ENCODE measurements at regions not wholly inside any gene's neighbourhood (a gene's known extent, or its start where the extent isn't known, plus 50 kb on each side); places are given as distances from the start of the nearest gene placed in this dataset.
"Not testable (repeated sequence)": the region's sequence is repeated elsewhere in the genome, so short reads cannot be mapped to it uniquely, and the experiment has no call there.

DNA sequence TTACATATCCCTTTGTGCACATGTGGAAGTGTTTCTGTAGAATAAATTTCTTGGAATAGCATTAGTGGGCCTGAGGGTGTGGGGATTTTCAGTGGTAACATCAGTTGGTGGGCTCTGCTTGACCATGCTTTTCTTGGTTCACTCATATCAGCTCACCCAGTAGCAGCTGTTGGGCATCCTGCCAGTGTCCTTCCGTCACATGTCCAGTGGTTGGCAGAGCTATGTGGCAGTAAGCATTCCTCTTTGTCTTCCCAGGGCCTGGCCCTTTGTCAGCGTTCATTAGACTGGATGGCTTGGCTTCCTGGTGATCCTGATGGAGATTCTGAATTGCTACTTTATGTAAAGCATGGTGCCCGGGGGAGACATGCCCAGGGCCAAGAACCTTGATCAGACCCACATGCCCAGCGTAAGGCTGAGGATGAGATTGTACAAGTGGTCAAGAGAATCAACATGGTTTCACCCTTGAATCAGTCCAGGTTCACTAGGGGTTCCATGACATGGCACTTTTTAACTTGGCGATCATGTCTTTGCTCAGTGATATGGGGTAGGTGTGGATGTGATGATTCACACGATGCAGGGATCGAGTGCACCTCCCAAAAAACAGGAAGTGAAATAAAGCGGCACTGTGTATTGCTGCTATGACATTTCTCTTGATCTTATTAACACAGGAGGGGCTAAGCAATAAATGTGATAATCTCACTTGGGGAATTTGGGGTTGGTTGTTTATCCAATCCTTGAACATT is 72.1 kb upstream of the IGFBP7 start:
- TF ChIP-seq, protein P1, sequence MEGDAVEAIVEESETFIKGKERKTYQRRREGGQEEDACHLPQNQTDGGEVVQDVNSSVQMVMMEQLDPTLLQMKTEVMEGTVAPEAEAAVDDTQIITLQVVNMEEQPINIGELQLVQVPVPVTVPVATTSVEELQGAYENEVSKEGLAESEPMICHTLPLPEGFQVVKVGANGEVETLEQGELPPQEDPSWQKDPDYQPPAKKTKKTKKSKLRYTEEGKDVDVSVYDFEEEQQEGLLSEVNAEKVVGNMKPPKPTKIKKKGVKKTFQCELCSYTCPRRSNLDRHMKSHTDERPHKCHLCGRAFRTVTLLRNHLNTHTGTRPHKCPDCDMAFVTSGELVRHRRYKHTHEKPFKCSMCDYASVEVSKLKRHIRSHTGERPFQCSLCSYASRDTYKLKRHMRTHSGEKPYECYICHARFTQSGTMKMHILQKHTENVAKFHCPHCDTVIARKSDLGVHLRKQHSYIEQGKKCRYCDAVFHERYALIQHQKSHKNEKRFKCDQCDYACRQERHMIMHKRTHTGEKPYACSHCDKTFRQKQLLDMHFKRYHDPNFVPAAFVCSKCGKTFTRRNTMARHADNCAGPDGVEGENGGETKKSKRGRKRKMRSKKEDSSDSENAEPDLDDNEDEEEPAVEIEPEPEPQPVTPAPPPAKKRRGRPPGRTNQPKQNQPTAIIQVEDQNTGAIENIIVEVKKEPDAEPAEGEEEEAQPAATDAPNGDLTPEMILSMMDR (IDR thresholded peaks at IDR 0.05; ENCODE audit: borderline replicate concordance, control extremely low read depth, extremely low read depth, insufficient read depth, missing control alignments) = no peak
- in situ Hi-C loops (cut with MboI; ENCODE audit: low sequenced_read_pairs, unreplicated experiment) = no loop called here
- no peak for DNase-seq (ENCODE audit: low spot score)

GRCh38 chr4:57173136-57173535 is 63.0 kb upstream of the IGFBP7 start:
- in situ Hi-C loops (cut with MboI; ENCODE audit: low sequenced_read_pairs, unreplicated experiment); DNase-seq (ENCODE audit: low spot score): not testable (repeated sequence)

DNA sequence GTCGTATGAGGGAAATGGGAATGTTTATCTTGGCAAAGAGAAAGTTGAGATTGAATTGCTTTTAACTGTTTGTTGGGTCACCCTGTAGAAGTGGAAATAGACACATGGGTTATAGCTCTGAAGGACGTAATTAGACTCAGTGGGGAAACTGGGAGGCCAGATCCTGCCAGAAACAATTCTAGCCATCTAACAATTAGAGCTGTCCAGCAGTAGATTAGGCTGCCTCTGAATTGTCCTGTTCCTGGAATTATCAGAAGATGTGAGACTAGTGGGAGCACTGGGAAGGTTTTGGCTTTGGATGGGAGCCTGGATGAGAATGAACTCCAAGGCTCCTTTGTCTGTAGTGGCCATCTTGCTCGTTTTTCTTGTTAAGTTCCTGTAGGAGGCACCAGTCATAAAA is 61.9 kb upstream of the IGFBP7 start:
- TF ChIP-seq, protein P1 (IDR thresholded peaks at IDR 0.05; ENCODE audit: borderline replicate concordance, control extremely low read depth, extremely low read depth, insufficient read depth, missing control alignments) = no peak
- in situ Hi-C loops (cut with MboI; ENCODE audit: low sequenced_read_pairs, unreplicated experiment) = no loop called here

GRCh38 chr4:57168982-57169381 is 58.8 kb upstream of the IGFBP7 start:
- TF ChIP-seq, protein P1 (IDR thresholded peaks at IDR 0.05; ENCODE audit: borderline replicate concordance, control extremely low read depth, extremely low read depth, insufficient read depth, missing control alignments) = no peak
- DNase-seq (ENCODE audit: low spot score) = no peak
- in situ Hi-C loops (cut with MboI; ENCODE audit: low sequenced_read_pairs, unreplicated experiment) = no loop called here

More for the DNA sequence above, 61.9 kb upstream of the IGFBP7 start:
- DNase-seq (ENCODE audit: low spot score) = no peak

DNA sequence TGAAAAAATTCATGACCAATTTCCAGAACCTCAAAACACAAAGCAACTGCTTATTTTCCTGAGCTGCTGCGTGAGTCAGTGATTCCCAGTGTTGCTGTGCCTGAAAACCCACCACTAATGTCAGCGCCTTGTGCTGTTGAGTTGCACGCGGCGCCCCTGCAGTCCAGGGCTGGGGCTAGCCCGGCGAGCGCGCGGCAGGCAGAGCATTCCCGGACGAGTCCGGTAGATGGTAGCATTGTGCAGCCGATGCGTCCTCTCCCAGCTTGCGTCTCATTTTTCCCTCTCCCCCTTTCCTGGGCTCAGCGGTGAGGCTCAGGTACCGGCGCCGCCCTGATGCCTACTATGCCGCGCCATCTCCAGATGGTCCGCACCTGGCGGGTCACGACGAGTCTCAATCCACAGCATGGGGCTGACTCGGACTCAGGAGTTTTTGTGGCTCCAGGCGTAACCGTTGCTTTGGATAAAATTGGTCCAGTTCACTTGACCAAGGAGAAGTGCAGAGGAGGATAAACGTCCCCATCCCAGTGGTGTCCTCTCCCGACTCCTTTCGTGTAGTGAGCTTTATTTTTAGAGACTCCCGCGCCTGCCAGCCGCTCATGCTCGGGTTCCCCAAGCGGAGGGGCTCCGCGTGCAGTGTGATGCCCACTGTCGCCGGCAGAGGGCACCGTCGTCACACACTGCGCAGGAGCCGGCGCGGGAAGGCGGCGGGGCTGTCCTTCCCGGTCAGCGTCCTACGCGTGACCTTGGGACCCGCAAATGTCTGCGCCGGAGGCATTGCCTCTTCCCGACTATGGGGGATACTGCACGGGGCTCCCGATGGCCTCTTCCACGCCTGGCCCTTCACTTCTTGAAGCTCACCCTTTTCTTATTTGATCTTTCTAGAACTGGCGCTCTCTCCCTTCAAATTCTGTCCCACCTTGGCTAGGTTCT is 53.6 kb upstream of the IGFBP7 start:
- TF ChIP-seq, protein P1 (IDR thresholded peaks at IDR 0.05; ENCODE audit: borderline replicate concordance, control extremely low read depth, extremely low read depth, insufficient read depth, missing control alignments) = peak; percentile 100
- DNase-seq (ENCODE audit: low spot score) = peak; percentile 84
- in situ Hi-C loops (cut with MboI; ENCODE audit: low sequenced_read_pairs, unreplicated experiment) = no loop called here

- DNase-seq (ENCODE audit: low spot score) = no peak
- in situ Hi-C loops (cut with MboI; ENCODE audit: low sequenced_read_pairs, unreplicated experiment) = no loop called here
- TF ChIP-seq, protein P1 (IDR thresholded peaks at IDR 0.05; ENCODE audit: borderline replicate concordance, control extremely low read depth, extremely low read depth, insufficient read depth, missing control alignments) = no peak
Measured at GRCh38 chr4:57162499-57163019, 52.4 kb upstream of the IGFBP7 start.
